NCI-H2107 treated with DMSO at 0.1 percent for 48 hours (cell line): ENCODE measurements at regions not wholly inside any gene's neighbourhood (a gene's known extent, or its start where the extent isn't known, plus 50 kb on each side); places are given as distances from the start of the nearest gene placed in this dataset.
"Not testable (repeated sequence)": the region's sequence is repeated elsewhere in the genome, so short reads cannot be mapped to it uniquely, and the experiment has no call there.

Source experiments
- DNase-seq: peaks from one replicate; lab custom pipeline; 2025; ENCODE audit not compliant: unreplicated experiment; lab: John Stamatoyannopoulos, UW

- no peak for DNase-seq
Measured at GRCh38 chr4:118586357-118586790, 98.8 kb upstream of the METTL14 start.

GRCh38 chr4:118587116-118587831, 97.9 kb upstream of the METTL14 start:
- DNase-seq: no peak

GRCh38 chr4:118587946-118588345, 97.2 kb upstream of the METTL14 start:
- no peak for DNase-seq

- no peak for DNase-seq
Measured at GRCh38 chr4:118589471-118590055, 95.6 kb upstream of the METTL14 start.

GRCh38 chr4:118591339-118592046, 93.7 kb upstream of the METTL14 start:
- DNase-seq: peak; percentile 39

GRCh38 chr4:118592289-118592688, 92.9 kb upstream of the METTL14 start:
- not testable (repeated sequence) for DNase-seq

- not testable (repeated sequence) for DNase-seq
Measured at GRCh38 chr4:118595883-118596282, 89.3 kb upstream of the METTL14 start.

- not testable (repeated sequence) for DNase-seq
Measured at GRCh38 chr4:118625097-118625496, 60.1 kb upstream of the METTL14 start.

GRCh38 chr4:118629697-118630096, 55.5 kb upstream of the METTL14 start:
- DNase-seq: not testable (repeated sequence)

- DNase-seq: not testable (repeated sequence)
Measured at GRCh38 chr4:118630897-118631296, 54.3 kb upstream of the METTL14 start.

- DNase-seq: not testable (repeated sequence)
Measured at GRCh38 chr4:118631321-118632050, 53.7 kb upstream of the METTL14 start.

GRCh38 chr4:118633476-118633875, 51.7 kb upstream of the METTL14 start:
- not testable (repeated sequence) for DNase-seq

GRCh38 chr4:118634126-118634875, 50.9 kb upstream of the METTL14 start:
- DNase-seq: not testable (repeated sequence)
